Frontal cortex (tissue), 3 donors: ENCODE measurements at regions not wholly inside any gene's neighbourhood (a gene's known extent, or its start where the extent isn't known, plus 50 kb on each side); places are given as distances from the start of the nearest gene placed in this dataset.

Experiments
- DNase-seq, 2 donors: peaks; one replicate each; pipeline ENCODE4 v3.0.0; 2012; ENCODE audit warnings: low spot score in 2 of 2
- FAIRE-seq: peaks from 2 replicates; lab custom pipeline; 2012; peaks lifted over from hg19 to GRCh38; lab: Jason Lieb, UNC
- donor health status: control.
- donor health status: control.
- donor health status: control.

GRCh38 chr6:19968201-19968600, 131.0 kb downstream of the ID4 start:
- no peak for DNase-seq
- no peak for FAIRE-seq

GRCh38 chr6:19972221-19972620, 135.1 kb downstream of the ID4 start:
- FAIRE-seq = no peak
- no peak for DNase-seq

GRCh38 chr6:19976411-19977129, 139.4 kb downstream of the ID4 start:
- DNase-seq = no peak
- no peak for FAIRE-seq

- FAIRE-seq (no peak), DNase-seq (no peak)
Observed at GRCh38 chr6:19979059-19979458, 141.9 kb downstream of the ID4 start.

- DNase-seq (no peak), FAIRE-seq (no peak)
Observed at GRCh38 chr6:19979986-19980385, 142.8 kb downstream of the ID4 start.

- DNase-seq (no peak), FAIRE-seq (no peak)
Observed at GRCh38 chr6:19983374-19983773, 146.2 kb downstream of the ID4 start.

- FAIRE-seq = no peak
- no peak for DNase-seq
Observed at GRCh38 chr6:19986691-19987438, 149.7 kb downstream of the ID4 start.

- FAIRE-seq (no peak), DNase-seq (no peak)
Observed at GRCh38 chr6:19988555-19988954, 151.4 kb downstream of the ID4 start.

GRCh38 chr6:19991176-19991575, 154.0 kb downstream of the ID4 start:
- DNase-seq = no peak
- no peak for FAIRE-seq

GRCh38 chr6:19994909-19995308, 157.7 kb downstream of the ID4 start:
- DNase-seq (no peak), FAIRE-seq (no peak)

- no peak for FAIRE-seq
Observed at GRCh38 chr6:19995575-19996257, 158.5 kb downstream of the ID4 start.

GRCh38 chr6:19997104-19997503, 159.9 kb downstream of the ID4 start:
- no peak for FAIRE-seq

More at GRCh38 chr6:19995575-19996257, 158.5 kb downstream of the ID4 start:
- DNase-seq = no peak

GRCh38 chr6:19998541-19998940, 161.4 kb downstream of the ID4 start:
- FAIRE-seq = no peak

More at GRCh38 chr6:19997104-19997503, 159.9 kb downstream of the ID4 start:
- no peak for DNase-seq

GRCh38 chr6:19999319-20000191, 162.4 kb downstream of the ID4 start:
- FAIRE-seq (no peak), DNase-seq (no peak)

More at GRCh38 chr6:19998541-19998940, 161.4 kb downstream of the ID4 start:
- DNase-seq = no peak

GRCh38 chr6:20001286-20001685, 164.1 kb downstream of the ID4 start:
- DNase-seq = no peak
- FAIRE-seq = no peak

- DNase-seq (no peak), FAIRE-seq (no peak)
Observed at GRCh38 chr6:20006037-20006436, 168.9 kb downstream of the ID4 start.

- no peak for FAIRE-seq
- DNase-seq = no peak
Observed at GRCh38 chr6:20008131-20008530, 171.0 kb downstream of the ID4 start.

- DNase-seq (no peak), FAIRE-seq (no peak)
Observed at GRCh38 chr6:20013066-20013861, 176.1 kb downstream of the ID4 start.

- FAIRE-seq (no peak), DNase-seq (no peak)
Observed at GRCh38 chr6:20014508-20014907, 177.3 kb downstream of the ID4 start.
